IPS-18c (cell line): ENCODE measurements at regions not wholly inside any gene's neighbourhood (a gene's known extent, or its start where the extent isn't known, plus 50 kb on each side); places are given as distances from the start of the nearest gene placed in this dataset.
"Not testable (repeated sequence)": the region's sequence is repeated elsewhere in the genome, so short reads cannot be mapped to it uniquely, and the experiment has no call there.

Experiments
- H3K4me3 ChIP-seq: 2 replicates; pipeline ENCODE4 v1.7.0; 2013; ENCODE audit warnings: low read depth, mild to moderate bottlenecking, low read length, moderate library complexity; ENCODE audit not compliant: insufficient read depth
- H3K9me3 ChIP-seq: one replicate; pipeline ENCODE4 v1.6.1; 2013; ENCODE audit warnings: mild to moderate bottlenecking, low read length, moderate library complexity; ENCODE audit not compliant: control insufficient read depth, insufficient read depth

DNA sequence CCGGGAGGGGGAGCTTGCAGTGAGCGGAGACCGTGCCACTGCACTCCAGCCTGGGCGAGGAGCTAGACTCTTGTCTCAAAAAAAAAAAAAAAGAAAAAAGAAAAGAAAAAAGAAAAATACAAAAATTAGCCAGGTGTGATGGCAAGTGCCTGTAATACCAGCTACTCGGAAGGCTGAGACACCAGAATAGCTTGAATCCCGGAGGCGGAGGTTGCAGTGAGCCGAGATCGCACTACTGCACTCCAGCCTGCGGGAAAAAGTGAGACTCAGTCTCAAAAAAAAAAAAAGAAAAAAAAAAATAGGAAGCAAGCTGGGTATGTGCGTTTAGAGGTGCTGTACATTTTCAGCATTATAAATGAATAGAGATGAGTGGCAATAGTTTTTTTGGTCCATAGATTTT lies 129.3 kb downstream of the CDRT15L2 start:
- not testable (repeated sequence) for H3K4me3 ChIP-seq, H3K9me3 ChIP-seq

DNA sequence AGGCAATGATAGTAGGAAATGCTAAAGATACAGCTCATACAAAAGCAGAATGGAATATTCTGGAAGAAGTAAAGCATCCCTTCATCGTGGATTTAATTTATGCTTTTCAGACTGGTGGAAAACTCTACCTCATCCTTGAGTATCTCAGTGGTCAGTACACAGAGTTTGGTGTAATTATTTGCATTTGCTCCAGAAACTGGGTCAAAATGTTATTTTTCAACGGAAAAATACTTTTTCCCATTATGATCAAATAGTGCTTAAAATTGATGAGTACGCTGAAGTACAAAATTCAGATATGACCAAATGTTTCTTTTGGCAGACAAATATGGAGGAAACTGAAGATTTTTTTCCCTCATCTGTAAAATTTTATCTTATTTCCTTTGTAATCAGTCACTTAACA lies 137.0 kb downstream of the CDRT15L2 start:
- not testable (repeated sequence) for H3K4me3 ChIP-seq, H3K9me3 ChIP-seq

DNA sequence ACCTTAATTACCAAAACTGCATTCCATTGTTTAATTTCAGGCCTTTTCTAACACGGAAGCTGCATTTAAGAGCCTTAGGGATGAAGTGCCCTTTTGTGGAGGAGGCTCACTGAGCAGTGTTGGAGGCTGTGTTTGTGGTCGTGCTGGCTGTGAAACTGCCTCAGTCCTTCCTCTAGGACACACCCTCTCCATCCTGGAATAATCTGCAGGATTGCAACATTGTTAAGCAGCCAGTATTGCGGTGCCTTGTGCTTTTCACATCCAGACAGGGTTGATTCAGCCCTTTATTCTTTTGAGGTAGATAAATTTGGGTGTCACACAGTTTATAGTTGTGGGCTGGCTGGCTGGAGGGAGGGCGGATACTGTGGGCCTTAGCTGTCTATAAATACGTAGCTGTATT lies 141.6 kb downstream of the CDRT15L2 start:
- Histone ChIP-seq H3K4me3 (no peak overlapping the region), H3K9me3 (no peaks in the 10 kb centered on the region)

DNA sequence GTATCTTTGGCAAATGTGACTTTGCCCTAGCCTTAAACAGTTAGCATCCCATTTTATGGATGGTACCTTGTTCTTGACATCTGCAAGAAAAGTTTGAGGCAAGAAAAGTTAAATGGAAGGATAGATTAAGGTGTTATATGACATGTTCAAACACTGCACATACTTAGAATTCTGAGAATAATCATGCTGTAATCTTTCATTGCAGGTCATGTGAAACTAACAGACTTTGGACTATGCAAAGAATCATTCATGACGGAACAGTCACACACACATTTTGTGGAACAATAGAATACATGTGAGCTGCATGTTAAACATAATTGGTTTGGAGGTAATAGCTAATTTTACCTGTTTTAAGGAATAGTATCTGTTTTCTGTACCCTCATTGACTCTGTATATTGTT lies 144.9 kb downstream of the CDRT15L2 start:
- H3K9me3 ChIP-seq, H3K4me3 ChIP-seq: not testable (repeated sequence)

DNA sequence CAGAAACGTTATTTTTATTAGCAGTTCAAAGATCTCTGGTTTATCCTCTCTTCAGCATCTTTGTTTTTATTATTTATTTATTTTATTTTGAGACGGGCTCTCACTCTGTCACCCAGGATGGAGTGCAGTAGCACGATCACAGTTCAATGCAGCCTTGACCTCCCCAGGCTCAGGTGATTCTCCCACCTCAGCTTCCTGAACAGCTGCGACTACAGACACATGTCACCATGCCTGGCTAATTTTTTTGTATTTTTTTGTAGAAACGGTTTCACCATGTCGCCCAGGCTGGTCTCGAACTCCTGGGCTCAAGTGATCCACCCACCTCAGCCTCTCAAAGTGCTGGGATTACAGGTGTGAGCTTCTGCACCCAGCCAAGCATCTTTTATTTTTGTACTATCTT lies 147.7 kb downstream of the CDRT15L2 start:
- H3K4me3 ChIP-seq, result not testable (repeated sequence)

DNA sequence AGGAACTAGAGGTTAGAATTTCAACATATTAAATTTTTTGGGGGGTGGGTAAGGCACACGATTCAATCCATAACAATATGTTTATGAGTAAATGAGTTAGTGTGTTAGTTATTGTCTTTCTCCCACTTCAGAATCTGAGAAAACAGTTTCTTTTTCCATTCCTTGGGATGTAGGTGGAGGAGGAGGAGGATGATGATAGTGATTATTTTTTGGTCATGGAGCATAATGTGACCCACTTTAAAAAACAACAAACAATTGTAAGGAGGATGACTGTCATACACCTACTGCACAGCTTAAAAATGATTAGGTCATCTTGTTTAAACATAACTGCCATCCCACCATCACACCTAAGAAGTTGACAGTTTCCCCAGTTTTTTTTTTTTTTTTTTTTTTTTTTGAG lies 148.7 kb downstream of the CDRT15L2 start:
- Histone ChIP-seq H3K9me3 (no peaks in the 10 kb centered on the region), H3K4me3 (no peak overlapping the region)

More for the DNA sequence above, 147.7 kb downstream of the CDRT15L2 start:
- H3K9me3 ChIP-seq, result not testable (repeated sequence)

DNA sequence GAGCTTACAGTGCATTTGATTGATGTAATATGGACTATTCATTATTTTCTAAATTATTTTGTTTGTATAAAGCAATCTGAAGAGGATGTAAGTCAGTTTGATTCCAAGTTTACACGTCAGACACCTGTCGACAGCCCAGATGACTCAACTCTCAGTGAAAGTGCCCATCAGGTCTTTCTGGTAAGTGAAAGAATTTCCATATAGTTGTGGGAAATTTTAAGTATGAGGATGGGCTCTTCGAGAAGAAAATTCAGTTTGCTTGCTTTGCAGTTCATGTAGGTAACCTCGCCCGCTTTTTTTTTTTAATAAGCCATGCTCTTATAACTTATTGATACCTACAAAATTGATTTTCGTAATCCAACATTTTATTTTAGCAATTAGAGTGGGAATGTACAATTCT lies 151.6 kb downstream of the CDRT15L2 start:
- H3K4me3 ChIP-seq, H3K9me3 ChIP-seq: not testable (repeated sequence)

DNA sequence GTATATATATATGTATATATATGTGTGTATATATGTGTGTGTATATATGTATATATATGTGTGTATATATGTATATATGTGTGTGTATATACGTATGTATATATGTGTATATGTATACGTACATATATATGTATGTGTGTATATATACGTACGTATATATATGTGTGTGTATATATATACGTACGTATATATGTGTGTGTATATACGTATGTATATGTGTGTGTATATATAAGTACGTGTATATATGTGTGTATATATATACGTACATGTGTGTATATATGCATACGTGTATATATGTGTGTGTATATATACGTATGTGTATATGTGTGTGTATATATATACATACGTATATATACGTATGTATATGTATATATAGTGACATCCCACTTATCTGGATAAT lies 154.4 kb downstream of the CDRT15L2 start:
- H3K9me3 ChIP-seq, result no peaks in the 10 kb centered on the region
- H3K4me3 ChIP-seq, result no peak overlapping the region

DNA sequence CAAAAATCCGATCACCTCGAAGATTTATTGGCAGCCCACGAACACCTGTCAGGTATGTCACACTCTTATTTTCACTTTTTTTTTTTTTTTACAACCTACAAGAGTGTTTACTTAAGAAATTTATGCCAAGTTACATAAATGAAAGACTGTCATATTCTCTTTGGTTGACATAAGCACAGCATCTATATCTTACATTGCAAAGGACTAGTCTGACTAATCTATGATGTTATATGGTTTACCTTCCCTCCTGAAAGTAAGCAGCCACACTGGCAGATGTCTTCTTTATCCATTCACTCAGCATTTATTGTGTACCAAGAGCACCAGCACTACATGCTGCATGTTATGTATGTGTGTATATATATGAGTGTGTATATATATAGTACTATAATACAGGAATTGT lies 156.3 kb downstream of the CDRT15L2 start:
- H3K4me3 ChIP-seq, result no peak overlapping the region
- no peaks in the 10 kb centered on the region for H3K9me3 ChIP-seq

DNA sequence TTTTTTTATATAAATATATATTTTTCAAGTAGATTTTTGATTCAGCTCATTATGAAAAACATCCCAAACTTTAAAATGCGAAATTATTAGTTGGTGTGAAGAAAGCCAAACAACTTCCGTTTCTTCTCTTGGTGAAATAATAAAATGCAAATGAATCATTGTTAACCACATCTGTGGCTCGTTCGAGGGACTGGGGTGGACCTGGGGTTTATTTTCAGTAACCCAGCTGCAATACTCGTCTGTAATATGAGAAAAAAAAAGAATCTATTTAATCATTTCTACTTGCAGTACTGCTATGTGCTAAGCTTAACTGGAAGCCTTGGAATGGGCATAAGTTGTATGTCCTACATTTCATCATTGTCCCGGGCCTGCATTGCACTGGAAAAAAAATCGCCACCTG lies 158.1 kb downstream of the CDRT15L2 start:
- not testable (repeated sequence) for H3K4me3 ChIP-seq, H3K9me3 ChIP-seq

DNA sequence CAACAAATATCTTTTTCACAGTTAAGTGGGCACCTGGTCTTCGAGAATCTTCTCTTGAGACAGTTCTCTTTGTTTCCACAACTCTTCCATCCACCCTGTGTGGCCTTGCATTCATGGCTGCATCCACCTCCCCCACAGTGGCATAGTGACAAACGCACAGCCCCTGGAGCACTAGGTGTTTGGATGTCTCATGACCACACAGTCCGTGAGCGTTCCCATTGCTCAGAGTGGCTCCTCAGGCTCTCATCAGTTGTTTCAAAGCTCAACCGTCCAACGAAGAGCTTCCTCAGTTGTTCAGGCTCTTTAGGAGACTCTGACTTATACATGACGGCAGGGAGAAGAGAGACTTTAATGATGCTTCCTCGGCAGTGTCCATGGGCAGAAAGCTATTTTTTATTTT lies 191.6 kb downstream of the CDRT15L2 start:
- H3K9me3 ChIP-seq, result no peaks in the 10 kb centered on the region

DNA sequence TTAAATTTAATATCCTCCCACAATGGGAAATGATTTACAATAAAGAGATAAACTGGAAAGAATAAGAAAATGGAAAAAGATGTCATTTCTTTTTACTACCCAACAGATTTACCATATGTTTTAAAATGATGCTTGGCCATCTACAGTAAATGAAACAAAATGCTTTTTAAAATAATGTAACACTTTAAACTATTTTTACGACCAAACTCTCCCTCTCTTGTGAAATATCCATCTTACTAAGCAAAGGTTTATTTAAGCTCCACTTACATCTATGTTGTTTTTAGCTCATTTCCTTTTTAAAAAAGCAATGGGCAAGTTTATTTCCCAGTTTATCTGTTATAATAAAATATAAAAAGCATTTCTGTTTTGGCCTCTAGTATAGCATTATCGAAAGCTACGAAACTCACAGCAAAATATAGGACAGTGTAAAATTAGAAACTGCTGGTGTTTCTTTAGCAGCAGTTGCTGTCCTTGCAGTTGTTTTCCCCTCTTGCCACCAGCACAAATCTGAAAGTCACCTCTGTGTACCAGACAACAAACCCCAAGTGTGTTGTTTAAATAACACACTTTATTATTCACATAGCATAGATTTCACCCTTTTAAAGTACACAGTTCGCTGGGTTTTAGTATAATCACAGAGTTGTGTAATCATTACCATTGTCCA lies 195.1 kb downstream of the CDRT15L2 start:
- Histone ChIP-seq H3K9me3 (no peaks in the 10 kb centered on the region), H3K4me3 (no peak overlapping the region)

More for the DNA sequence above, 191.6 kb downstream of the CDRT15L2 start:
- H3K4me3 ChIP-seq, result no peak overlapping the region

DNA sequence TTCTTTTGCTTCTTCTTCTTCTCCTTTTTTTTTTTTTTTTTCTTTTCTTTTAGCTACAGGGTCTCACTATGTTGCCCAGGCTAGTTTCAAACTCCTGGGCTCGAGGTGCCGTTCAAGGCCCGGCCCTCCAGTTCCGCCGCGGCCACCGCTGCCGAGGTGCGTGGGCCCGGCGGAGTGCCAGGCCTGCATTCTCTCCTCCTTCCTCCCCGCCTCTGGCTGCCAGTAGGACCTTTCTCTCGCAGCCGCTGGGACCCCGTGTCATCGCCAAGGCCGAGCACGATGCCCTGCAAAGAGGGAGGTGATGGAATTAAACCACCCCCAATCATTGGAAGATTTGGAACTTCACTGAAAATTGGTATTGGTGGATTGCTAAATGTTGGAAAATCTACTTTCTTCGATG lies 195.8 kb downstream of the CDRT15L2 start:
- Histone ChIP-seq H3K4me3 (no peak overlapping the region), H3K9me3 (no peaks in the 10 kb centered on the region)

DNA sequence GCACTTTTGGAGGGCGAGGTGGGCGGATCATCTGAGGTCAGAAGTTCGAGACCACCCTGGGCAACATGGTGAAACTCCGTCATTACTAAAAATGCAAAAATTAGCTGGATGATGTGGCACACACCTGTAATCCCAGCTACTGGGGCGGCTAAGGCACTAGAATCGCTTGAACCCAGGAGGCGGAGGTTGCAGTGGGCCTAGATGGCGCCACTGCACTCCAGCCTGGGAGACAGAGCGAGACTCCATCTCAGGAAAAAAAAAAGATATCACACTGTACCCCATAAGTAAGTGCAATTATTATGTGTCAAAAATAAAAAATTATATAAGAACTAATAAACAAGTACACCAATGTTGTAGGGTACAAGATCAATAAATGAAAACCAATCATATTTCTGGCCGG lies 200.0 kb downstream of the CDRT15L2 start:
- Histone ChIP-seq H3K9me3 (no peaks in the 10 kb centered on the region), H3K4me3 (no peak overlapping the region)

DNA sequence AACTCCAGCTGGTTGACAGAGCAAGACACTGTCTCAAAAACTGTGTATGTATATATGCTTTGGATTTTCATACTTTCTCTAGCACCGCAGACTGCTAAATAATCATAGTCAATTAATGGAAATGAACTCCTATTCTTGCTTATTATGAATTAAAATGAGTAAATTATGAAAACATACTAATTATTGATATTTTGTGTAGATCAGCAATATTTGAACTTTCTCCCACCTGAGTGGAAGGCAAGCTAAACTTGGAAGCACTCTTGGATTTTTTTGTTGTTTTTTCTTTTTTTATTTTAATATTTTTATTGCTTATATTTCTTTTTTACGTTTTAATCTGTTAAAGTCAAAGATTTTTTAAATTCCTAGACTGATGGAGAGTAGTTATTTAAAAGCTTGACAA lies 201.7 kb downstream of the CDRT15L2 start:
- no peak overlapping the region for H3K4me3 ChIP-seq

DNA sequence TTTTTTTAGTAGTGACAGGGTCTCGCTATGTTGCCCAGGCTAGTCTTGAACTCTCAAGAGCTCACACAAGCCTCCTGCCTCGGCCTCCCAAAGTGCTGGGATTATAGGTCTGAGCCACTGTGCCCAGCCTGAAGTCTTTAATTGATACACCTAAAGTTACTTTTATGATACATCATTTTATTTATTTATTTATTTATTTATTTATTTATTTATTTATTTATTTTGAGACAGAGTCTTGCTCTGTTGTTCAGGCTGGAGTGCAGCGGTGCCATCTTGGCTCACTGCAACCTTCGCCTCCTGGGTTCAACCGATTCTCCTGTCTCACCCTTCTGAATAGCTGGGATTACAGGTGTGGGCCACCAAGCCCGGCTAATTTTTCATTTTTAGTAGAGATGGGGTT lies 202.3 kb downstream of the CDRT15L2 start:
- not testable (repeated sequence) for H3K9me3 ChIP-seq, H3K4me3 ChIP-seq

More for the DNA sequence above, 201.7 kb downstream of the CDRT15L2 start:
- H3K9me3 ChIP-seq, result no peaks in the 10 kb centered on the region

DNA sequence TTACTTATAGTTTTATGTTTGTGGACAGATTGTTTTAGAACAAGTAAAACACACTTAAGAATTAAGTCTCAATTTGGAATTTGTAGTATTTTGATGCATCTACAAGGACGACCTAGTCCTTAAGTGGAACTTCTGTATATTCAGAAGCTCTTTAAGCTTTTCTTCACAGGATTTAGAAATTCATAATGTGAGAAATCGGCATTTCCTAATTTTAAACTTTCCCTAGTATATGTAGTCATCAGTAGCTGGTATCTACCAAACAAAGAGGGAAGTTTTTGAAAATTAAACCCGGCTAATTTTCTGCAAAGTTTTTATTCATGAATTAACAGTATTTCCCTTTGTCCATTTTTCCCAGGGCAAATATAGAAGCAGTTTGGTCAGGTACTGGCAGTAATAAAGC lies 203.6 kb downstream of the CDRT15L2 start:
- no peak overlapping the region for H3K4me3 ChIP-seq
- H3K9me3 ChIP-seq, result no peaks in the 10 kb centered on the region

DNA sequence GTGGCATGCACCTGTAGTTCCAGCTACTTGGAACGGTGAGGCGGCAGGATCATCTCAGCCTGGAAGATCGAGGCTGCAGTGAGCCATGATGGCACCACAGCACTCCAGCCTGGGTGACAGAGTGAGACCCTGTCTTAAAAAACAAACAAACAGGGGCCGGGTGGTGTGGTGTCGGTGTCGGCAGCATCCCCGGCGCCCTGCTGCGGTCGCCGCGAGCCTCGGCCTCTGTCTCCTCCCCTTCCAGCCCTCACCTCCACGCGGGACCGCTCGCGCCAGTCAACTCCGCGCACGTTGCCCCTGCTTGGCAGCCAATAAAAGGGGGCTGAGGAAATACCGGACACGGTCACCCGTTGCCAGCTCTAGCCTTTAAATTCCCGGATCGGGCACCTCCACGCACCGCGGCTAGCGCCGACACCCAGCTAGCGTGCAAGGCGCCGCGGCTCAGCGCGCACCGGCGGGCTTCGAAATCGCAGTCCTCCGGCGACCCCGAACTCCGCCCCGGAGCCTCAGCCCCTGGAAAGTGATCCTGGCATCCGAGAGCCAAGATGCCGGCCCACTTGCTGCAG lies 204.7 kb downstream of the CDRT15L2 start:
- H3K9me3 ChIP-seq, result no peaks in the 10 kb centered on the region
- no peak overlapping the region for H3K4me3 ChIP-seq

DNA sequence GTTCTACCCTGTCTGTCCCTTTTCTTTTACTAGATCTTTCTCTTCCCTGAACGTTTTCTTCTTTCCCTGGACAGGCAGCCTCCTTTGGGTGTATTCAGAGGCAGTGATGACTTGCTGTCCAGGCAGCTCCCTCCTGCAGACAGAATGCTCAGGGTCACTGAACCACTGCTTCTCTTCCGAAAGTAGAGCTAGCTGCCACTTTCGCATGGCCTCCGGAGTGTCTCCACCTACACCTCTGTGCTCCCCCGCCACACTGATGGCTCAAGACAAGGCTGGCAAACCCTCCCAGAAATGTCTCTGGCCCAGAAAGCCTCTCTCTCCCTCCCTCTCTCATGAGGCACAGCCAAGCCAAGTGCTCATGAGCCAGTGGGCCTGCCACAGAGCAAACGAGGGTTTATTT lies 207.8 kb downstream of the CDRT15L2 start:
- Histone ChIP-seq H3K9me3 (no peaks in the 10 kb centered on the region), H3K4me3 (no peak overlapping the region)
